Neural cell (in vitro differentiated cells): ENCODE measurements at regions not wholly inside any gene's neighbourhood (a gene's known extent, or its start where the extent isn't known, plus 50 kb on each side); places are given as distances from the start of the nearest gene placed in this dataset.

ENCODE experiments used
- H2AFZ ChIP-seq: fragments of 200-600, 300-800 bp; sonication (generic), shearing (Covaris generic); 2 replicates; pipeline ENCODE4 v1.6.0; 2014; ENCODE audit warnings: low read depth, mild to moderate bottlenecking, antibody characterized with exemption, low read length, moderate library complexity
- H3F3A ChIP-seq: fragments of 200-600 bp; shearing (Covaris generic); 2 replicates; pipeline ENCODE4 v1.6.1; 2016; ENCODE audit warnings: mild to moderate bottlenecking, moderate library complexity, mixed read lengths, antibody characterized with exemption, low read length; ENCODE audit not compliant: insufficient read depth, poor library complexity, severe bottlenecking
- H3K27ac ChIP-seq: fragments of 200-600, 300-800 bp; sonication (generic), shearing (Covaris generic); 2 replicates; pipeline ENCODE4 v1.5.1; 2014; ENCODE audit warnings: mild to moderate bottlenecking, low read length, moderate library complexity
- H3K27me3 ChIP-seq: fragments of 300-800, 200-600 bp; sonication (generic), shearing (Covaris generic); 2 replicates; pipeline ENCODE4 v1.6.0; 2014; ENCODE audit warnings: mild to moderate bottlenecking, low read depth, low read length, moderate library complexity; ENCODE audit not compliant: insufficient read depth
- H3K36me3 ChIP-seq: fragments of 300-800, 200-600 bp; sonication (generic), shearing (Covaris generic); 2 replicates; pipeline ENCODE4 v1.5.1; 2014; ENCODE audit warnings: mild to moderate bottlenecking, antibody characterized with exemption, low read length, moderate library complexity; ENCODE audit not compliant: insufficient read depth
- H3K4me2 ChIP-seq: fragments of 300-800, 200-600 bp; sonication (generic), shearing (Covaris generic); 2 replicates; pipeline ENCODE4 v1.6.0; 2014; ENCODE audit warnings: mild to moderate bottlenecking, low read length
- H3K4me3 ChIP-seq: fragments of 300-800, 200-600 bp; sonication (generic), shearing (Covaris generic); 2 replicates; pipeline ENCODE4 v1.5.1; 2014; ENCODE audit warnings: mild to moderate bottlenecking, low read length, moderate library complexity
- H3K79me2 ChIP-seq: fragments of 200-600 bp; shearing (Covaris generic); replicated peaks from 2 replicates; pipeline ENCODE4 v1.6.0; 2014; ENCODE audit warnings: mild to moderate bottlenecking, low read length, moderate library complexity; ENCODE audit not compliant: insufficient read depth
- H3K9ac ChIP-seq: fragments of 300-800, 200-600 bp; sonication (generic), shearing (Covaris generic); 2 replicates; pipeline ENCODE4 v1.6.1; 2016; ENCODE audit warnings: mild to moderate bottlenecking, low read length, mixed read lengths
- H3K9me2 ChIP-seq: fragments of 200-600 bp; shearing (Covaris generic); 2 replicates; pipeline ENCODE4 v1.6.1; 2016; ENCODE audit warnings: mild to moderate bottlenecking, low read length, mixed read lengths; ENCODE audit not compliant: insufficient read depth
- H3K9me3 ChIP-seq: fragments of 200-600, 300-800 bp; sonication (generic), shearing (Covaris generic); 2 replicates; pipeline ENCODE4 v1.6.1; 2016; ENCODE audit warnings: mild to moderate bottlenecking, mixed run types, low read length, moderate library complexity, mixed read lengths
- H4K20me1 ChIP-seq: fragments of 200-600 bp; shearing (Covaris generic); 2 replicates; pipeline ENCODE4 v1.6.1; 2016; ENCODE audit warnings: mild to moderate bottlenecking, mixed run types; ENCODE audit not compliant: insufficient read depth
- EP300 ChIP-seq: fragments of 450-650 bp; conservative IDR thresholded peaks from 2 replicates; pipeline ENCODE4 v1.6.1; 2014; ENCODE audit warnings: antibody characterized with exemption, mild to moderate bottlenecking, moderate library complexity; ENCODE audit not compliant: poor library complexity, severe bottlenecking
- EZH2 ChIP-seq: fragments of 200-600, 300-800 bp; shearing (Covaris generic), sonication (generic); IDR thresholded peaks from 2 replicates; pipeline ENCODE4 v1.6.1; 2014; ENCODE audit warnings: antibody characterized with exemption, low read length, borderline replicate concordance, mild to moderate bottlenecking; ENCODE audit not compliant: insufficient read depth, poor library complexity, severe bottlenecking
- MXI1 ChIP-seq: fragments of 450-650 bp; conservative IDR thresholded peaks from 2 replicates; pipeline ENCODE4 v1.6.1; 2014; ENCODE audit warnings: antibody characterized with exemption, mild to moderate bottlenecking; ENCODE audit not compliant: poor library complexity, severe bottlenecking
- POLR2AphosphoS5 ChIP-seq: IDR thresholded peaks from 2 replicates; pipeline ENCODE4 v1.6.1; 2012
- RAD21 ChIP-seq: fragments of 450-650 bp; conservative IDR thresholded peaks from 2 replicates; pipeline ENCODE4 v1.6.1; 2014; ENCODE audit warnings: antibody characterized with exemption, mild to moderate bottlenecking, moderate library complexity
- SMC3 ChIP-seq: fragments of 450-650 bp; conservative IDR thresholded peaks from 2 replicates; pipeline ENCODE4 v1.6.1; 2014; ENCODE audit warnings: antibody characterized with exemption, mild to moderate bottlenecking, moderate library complexity; ENCODE audit not compliant: poor library complexity
- TAF1 ChIP-seq: IDR thresholded peaks from 2 replicates; pipeline ENCODE4 v1.6.1; 2012; ENCODE audit warnings: low read depth
- TF ChIP-seq, protein P1 (sequence below): fragments of 450-650 bp; IDR thresholded peaks from 2 replicates; pipeline ENCODE4 v1.5.1; 2014; ENCODE audit warnings: antibody characterized with exemption, mild to moderate bottlenecking, moderate library complexity; ENCODE audit not compliant: poor library complexity, severe bottlenecking
- TF ChIP-seq, protein P2 (sequence below): IDR thresholded peaks from 2 replicates; pipeline ENCODE4 v1.6.1; 2012; ENCODE audit warnings: borderline replicate concordance

DNA sequence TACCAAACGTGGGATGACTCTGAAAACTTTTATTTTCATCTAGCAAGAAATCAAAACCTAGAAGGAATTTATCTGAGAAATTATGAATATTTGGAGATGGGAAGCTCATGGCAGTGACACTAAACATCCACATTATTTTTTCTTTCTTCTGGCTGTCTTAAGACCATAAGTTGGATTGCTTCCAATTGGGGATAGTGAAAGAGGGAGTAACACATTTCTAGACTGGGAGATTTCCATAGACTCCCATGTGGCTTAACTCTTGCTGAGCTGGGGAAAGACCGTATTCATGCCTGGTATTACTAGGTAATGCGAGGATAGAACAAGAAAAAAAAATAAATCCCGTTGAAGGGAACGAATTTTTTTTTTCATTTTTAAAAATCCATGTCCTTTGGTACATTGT, 120.0 kb downstream of the UTRN start (continued):
- TF ChIP-seq EZH2, result no peak
- no peak for TF ChIP-seq RAD21

DNA sequence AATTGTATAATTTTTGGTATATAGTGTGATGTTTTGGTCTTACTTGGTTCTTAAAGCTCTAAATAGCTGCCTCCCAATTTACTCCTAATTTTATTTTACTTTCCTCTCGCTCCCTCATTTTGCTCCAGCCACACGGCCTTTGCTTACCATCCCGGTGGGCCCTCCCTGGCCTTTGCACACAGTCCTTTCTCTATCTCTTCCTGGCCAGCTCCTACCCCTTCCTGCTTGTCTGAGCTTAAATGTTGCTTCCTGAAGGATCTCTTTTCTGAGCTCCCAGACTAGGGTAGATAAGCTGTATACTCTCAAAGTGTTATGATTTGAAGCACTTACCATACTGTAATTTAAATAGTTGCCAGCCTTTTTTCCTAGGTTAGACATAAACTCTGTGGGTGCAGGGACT, 121.7 kb downstream of the UTRN start:
- Histone ChIP-seq H3K36me3 (no peaks in the 10 kb centered on the region), H3K9me2 (no peaks in the 10 kb centered on the region), H3K4me3 (no peak overlapping the region), H3K27me3 (no peaks in the 10 kb centered on the region), H3K27ac (no peak overlapping the region), H3K9ac (no peak overlapping the region), H3K4me2 (no peak overlapping the region), H3K79me2 (no peaks in the 10 kb centered on the region), H3K9me3 (no peaks in the 10 kb centered on the region), H3F3A (no peaks in the 10 kb centered on the region), H4K20me1 (no peaks in the 10 kb centered on the region), H2AFZ (no peak overlapping the region)
- no peak for TF ChIP-seq EP300

DNA sequence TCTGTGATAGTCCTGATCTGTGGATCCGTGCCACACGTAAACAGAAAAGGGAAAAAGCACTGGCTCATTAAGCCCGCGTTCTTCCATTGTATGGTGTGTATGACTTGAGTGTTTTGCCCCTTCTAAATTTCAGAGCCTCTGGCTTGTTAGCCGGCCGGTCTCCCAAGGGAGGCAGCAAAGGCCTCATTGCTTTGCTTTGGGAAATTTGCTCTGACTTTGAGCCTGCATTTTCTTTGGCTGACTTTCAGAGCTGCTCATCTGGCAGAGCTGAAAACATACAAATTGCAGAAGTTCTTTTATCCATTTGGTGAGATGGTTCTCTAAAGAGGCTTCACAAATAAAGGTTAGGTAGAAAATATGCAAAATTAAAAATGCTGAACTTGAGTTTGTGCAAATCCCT, 123.0 kb downstream of the UTRN start:
- H3K27me3 ChIP-seq, result no peaks in the 10 kb centered on the region
- no peaks in the 10 kb centered on the region for H3F3A ChIP-seq
- H3K9me3 ChIP-seq, result no peaks in the 10 kb centered on the region
- H3K9ac ChIP-seq, result no peak overlapping the region
- no peaks in the 10 kb centered on the region for H3K79me2 ChIP-seq
- H3K4me2 ChIP-seq, result no peak overlapping the region
- no peaks in the 10 kb centered on the region for H3K9me2 ChIP-seq
- TF ChIP-seq, protein P1, sequence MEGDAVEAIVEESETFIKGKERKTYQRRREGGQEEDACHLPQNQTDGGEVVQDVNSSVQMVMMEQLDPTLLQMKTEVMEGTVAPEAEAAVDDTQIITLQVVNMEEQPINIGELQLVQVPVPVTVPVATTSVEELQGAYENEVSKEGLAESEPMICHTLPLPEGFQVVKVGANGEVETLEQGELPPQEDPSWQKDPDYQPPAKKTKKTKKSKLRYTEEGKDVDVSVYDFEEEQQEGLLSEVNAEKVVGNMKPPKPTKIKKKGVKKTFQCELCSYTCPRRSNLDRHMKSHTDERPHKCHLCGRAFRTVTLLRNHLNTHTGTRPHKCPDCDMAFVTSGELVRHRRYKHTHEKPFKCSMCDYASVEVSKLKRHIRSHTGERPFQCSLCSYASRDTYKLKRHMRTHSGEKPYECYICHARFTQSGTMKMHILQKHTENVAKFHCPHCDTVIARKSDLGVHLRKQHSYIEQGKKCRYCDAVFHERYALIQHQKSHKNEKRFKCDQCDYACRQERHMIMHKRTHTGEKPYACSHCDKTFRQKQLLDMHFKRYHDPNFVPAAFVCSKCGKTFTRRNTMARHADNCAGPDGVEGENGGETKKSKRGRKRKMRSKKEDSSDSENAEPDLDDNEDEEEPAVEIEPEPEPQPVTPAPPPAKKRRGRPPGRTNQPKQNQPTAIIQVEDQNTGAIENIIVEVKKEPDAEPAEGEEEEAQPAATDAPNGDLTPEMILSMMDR, result no peak
- TF ChIP-seq EP300, result no peak
- TF ChIP-seq RAD21, result no peak
- no peak for TF ChIP-seq MXI1
- no peak for TF ChIP-seq SMC3
- TF ChIP-seq, protein P2, sequence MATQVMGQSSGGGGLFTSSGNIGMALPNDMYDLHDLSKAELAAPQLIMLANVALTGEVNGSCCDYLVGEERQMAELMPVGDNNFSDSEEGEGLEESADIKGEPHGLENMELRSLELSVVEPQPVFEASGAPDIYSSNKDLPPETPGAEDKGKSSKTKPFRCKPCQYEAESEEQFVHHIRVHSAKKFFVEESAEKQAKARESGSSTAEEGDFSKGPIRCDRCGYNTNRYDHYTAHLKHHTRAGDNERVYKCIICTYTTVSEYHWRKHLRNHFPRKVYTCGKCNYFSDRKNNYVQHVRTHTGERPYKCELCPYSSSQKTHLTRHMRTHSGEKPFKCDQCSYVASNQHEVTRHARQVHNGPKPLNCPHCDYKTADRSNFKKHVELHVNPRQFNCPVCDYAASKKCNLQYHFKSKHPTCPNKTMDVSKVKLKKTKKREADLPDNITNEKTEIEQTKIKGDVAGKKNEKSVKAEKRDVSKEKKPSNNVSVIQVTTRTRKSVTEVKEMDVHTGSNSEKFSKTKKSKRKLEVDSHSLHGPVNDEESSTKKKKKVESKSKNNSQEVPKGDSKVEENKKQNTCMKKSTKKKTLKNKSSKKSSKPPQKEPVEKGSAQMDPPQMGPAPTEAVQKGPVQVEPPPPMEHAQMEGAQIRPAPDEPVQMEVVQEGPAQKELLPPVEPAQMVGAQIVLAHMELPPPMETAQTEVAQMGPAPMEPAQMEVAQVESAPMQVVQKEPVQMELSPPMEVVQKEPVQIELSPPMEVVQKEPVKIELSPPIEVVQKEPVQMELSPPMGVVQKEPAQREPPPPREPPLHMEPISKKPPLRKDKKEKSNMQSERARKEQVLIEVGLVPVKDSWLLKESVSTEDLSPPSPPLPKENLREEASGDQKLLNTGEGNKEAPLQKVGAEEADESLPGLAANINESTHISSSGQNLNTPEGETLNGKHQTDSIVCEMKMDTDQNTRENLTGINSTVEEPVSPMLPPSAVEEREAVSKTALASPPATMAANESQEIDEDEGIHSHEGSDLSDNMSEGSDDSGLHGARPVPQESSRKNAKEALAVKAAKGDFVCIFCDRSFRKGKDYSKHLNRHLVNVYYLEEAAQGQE, result no peak
- no peak overlapping the region for H2AFZ ChIP-seq
- H3K36me3 ChIP-seq, result no peaks in the 10 kb centered on the region
- H3K4me3 ChIP-seq, result no peak overlapping the region
- H3K27ac ChIP-seq, result no peak overlapping the region
- no peaks in the 10 kb centered on the region for H4K20me1 ChIP-seq

DNA sequence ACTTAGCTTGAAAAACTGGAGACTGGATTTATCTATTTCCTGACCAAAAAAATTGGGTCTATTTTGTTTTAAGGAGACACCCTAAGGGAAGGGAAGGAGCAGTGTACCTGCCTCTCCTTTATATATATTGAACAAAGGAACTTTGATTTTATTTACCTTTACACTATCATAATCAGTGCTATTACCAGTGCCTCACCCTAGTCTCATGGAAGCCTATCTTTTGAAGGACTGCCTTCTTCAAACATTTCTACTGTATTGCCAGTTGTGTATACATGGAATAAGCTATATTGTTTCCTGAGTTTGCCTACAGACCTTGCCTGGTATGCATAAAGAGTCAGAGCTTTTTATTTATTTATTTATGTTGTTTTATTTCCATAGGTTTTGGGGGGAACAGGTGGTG, 124.9 kb downstream of the UTRN start:
- H3K4me2 ChIP-seq, result no peak overlapping the region
- no peaks in the 10 kb centered on the region for H3K9me3 ChIP-seq
- no peak overlapping the region for H2AFZ ChIP-seq
- H3K36me3 ChIP-seq, result no peaks in the 10 kb centered on the region
- no peaks in the 10 kb centered on the region for H3K79me2 ChIP-seq
- no peak overlapping the region for H3K4me3 ChIP-seq
- H3K27me3 ChIP-seq, result no peaks in the 10 kb centered on the region
- H3K9me2 ChIP-seq, result no peaks in the 10 kb centered on the region
- no peak overlapping the region for H3K27ac ChIP-seq
- no peaks in the 10 kb centered on the region for H4K20me1 ChIP-seq
- H3K9ac ChIP-seq, result no peak overlapping the region
- TF ChIP-seq, protein P1, result no peak
- TF ChIP-seq SMC3, result no peak
- TF ChIP-seq, protein P2, result no peak
- TF ChIP-seq POLR2AphosphoS5, result no peak
- TF ChIP-seq EZH2, result no peak
- TF ChIP-seq EP300, result no peak
- no peak for TF ChIP-seq RAD21
- no peak for TF ChIP-seq TAF1
- H3F3A ChIP-seq, result no peaks in the 10 kb centered on the region
